Heart left ventricle (tissue), 16 donors: ENCODE measurements at regions not wholly inside any gene's neighbourhood (a gene's known extent, or its start where the extent isn't known, plus 50 kb on each side); places are given as distances from the start of the nearest gene placed in this dataset.

ENCODE experiments used
- ATAC-seq, 4 donors: fragments of 200-7000 bp; cut with Tn5 transposase; one replicate each; pipeline ENCODE4 v1.9.1; 2020 to 2022; ENCODE audit warnings: moderate library complexity in 4 of 4, mild to moderate bottlenecking in 3 of 4, moderate number of reproducible peaks in 1 of 4
- DNase-seq, 5 donors: peaks; one replicate each; pipeline ENCODE4 v3.0.0-alpha.2; 2020
- H3K27ac ChIP-seq, 12 donors: fragments of 200-600 bp; sonication (generic) in 4 of 12; one replicate each; pipeline versions ENCODE4 v1.5.0 to v1.8.0; 2016 to 2022; ENCODE audit warnings: mild to moderate bottlenecking in 2 of 12
- H3K27me3 ChIP-seq, 9 donors: fragments of 200-600 bp; sonication (generic) in 2 of 9; one replicate each; pipeline versions ENCODE4 v1.5.1 to v1.8.0; 2016 to 2022; ENCODE audit warnings: mild to moderate bottlenecking in 3 of 9
- H3K36me3 ChIP-seq, 9 donors: fragments of 200-600 bp; sonication (generic) in 2 of 9; one replicate each; pipeline versions ENCODE4 v1.5.0 to v1.8.0; 2018 to 2022; ENCODE audit warnings: mild to moderate bottlenecking in 2 of 9
- H3K4me1 ChIP-seq, 12 donors: fragments of 200-600 bp; sonication (generic) in 4 of 12; one replicate each; pipeline versions ENCODE4 v1.5.0 to v1.8.0; 2016 to 2022; ENCODE audit warnings: mild to moderate bottlenecking in 3 of 12
- H3K4me3 ChIP-seq, 12 donors: fragments of 200-600 bp; sonication (generic) in 4 of 12; one replicate each; pipeline versions ENCODE4 v1.5.0 to v1.8.0; 2017 to 2022; ENCODE audit warnings: mild to moderate bottlenecking in 9 of 12, moderate library complexity in 4 of 12
- H3K9me3 ChIP-seq, 12 donors: fragments of 200-600 bp; sonication (generic) in 4 of 12; one replicate each; pipeline versions ENCODE4 v1.5.0 to v1.8.0; 2016 to 2022; ENCODE audit warnings: mild to moderate bottlenecking in 1 of 12
- POLR2A ChIP-seq, 2 donors: fragments of 450-650 bp; IDR thresholded peaks; one replicate each; pipeline ENCODE4 v1.6.1; 2017; ENCODE audit warnings: antibody characterized with exemption in 2 of 2, mild to moderate bottlenecking in 2 of 2, moderate library complexity in 2 of 2
- WGBS, 4 donors: extraction: QIAGEN DNeasy Blood & Tissue Kit in 2 of 4; methylation state at CpG; one replicate each; pipeline versions ENCODE4 v1.1.5 to v1.1.7; 2013 to 2018; 5-methylcytosine and 5-hydroxymethylcytosine counted together
- intact Hi-C, 10 donors: fragments of 100-400 bp; cut with DNase I; formaldehyde crosslinking; loops; one replicate each; pipeline versions ENCODE4 v1.11.1 to v1.14.2; 2022
- TF ChIP-seq, protein P1 (sequence below), 12 donors: fragments of 200-600 bp; sonication (generic) in 4 of 12; IDR thresholded peaks; one replicate each; pipeline versions ENCODE4 v1.5.0 to v1.8.0; 2018 to 2022; ENCODE audit warnings: antibody characterized with exemption in 12 of 12, mild to moderate bottlenecking in 5 of 12
- donor health status: ischemic (EF 13 %, LVEDD 7.1; RV severe dilation, severe dysfunction).
- donor health status: healthy with polysubstance abuse.
- donor health status: DM: no; HTN: yes; CAD: no.
- donor health status: DM: no; HTN: no; CAD: no.
- donor health status: ischemic (EF 25% LVEDD 6.9; RV normal size, moderate dysfunction).
- donor health status: ischemic (EF 25% LVEDD 5.7; RV mildly dilated, moderate dysfunction).
- donor health status: healthy.
- donor health status: DM: yes; HTN: yes; CAD: no.
- donor health status: ischemic (EF 35%, LVEDD 5.7; RV mildly dilated, moderate dysfunction).
- donor health status: nonischemic (EF 11% LVEDD 7.7; RV severe dilation, severe dysfunction).
- donor health status: DM: yes; HTN: yes; CAD: no.
- donor health status: PGD.
- donor health status: ischemic (EF 29% LVEDD 5.4; RV normal size, mild dysfunction).
- donor health status: nonischemic (EF 23%, LVEDD 6.1; RV moderate dilation, normal function).

- no peak overlapping the region for H3K27ac ChIP-seq
- intact Hi-C loops: no loop called here
- no peaks in the 10 kb centered on the region for H3K36me3 ChIP-seq
- WGBS, 4 donors: 0 to 94% (median 48%) methylated on average over 2 of the region's 2 CpGs
- TF ChIP-seq, protein P1, sequence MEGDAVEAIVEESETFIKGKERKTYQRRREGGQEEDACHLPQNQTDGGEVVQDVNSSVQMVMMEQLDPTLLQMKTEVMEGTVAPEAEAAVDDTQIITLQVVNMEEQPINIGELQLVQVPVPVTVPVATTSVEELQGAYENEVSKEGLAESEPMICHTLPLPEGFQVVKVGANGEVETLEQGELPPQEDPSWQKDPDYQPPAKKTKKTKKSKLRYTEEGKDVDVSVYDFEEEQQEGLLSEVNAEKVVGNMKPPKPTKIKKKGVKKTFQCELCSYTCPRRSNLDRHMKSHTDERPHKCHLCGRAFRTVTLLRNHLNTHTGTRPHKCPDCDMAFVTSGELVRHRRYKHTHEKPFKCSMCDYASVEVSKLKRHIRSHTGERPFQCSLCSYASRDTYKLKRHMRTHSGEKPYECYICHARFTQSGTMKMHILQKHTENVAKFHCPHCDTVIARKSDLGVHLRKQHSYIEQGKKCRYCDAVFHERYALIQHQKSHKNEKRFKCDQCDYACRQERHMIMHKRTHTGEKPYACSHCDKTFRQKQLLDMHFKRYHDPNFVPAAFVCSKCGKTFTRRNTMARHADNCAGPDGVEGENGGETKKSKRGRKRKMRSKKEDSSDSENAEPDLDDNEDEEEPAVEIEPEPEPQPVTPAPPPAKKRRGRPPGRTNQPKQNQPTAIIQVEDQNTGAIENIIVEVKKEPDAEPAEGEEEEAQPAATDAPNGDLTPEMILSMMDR (IDR thresholded peaks at IDR 0.05): no peak
- no peak for TF ChIP-seq POLR2A (IDR thresholded peaks at IDR 0.05)
- peaks cover 0 to 41% (median 6%) of the 10 kb centered on the region in 12 donors for H3K9me3 ChIP-seq
- DNase-seq: no peak
- no peak for ATAC-seq
- H3K4me1 ChIP-seq: no peaks in the 10 kb centered on the region
- H3K4me3 ChIP-seq: no peak overlapping the region
- no peaks in the 10 kb centered on the region for H3K27me3 ChIP-seq
These were observed 273.8 kb upstream of the TARS1 start for GRCh38 chr5:33166948-33167347.

- H3K27ac ChIP-seq: no peak overlapping the region
- WGBS, 4 donors: 58 to 82% (median 73%) methylated on average over 1 of the region's 1 CpG
- no peaks in the 10 kb centered on the region for H3K27me3 ChIP-seq
- H3K4me3 ChIP-seq: no peak overlapping the region
- H3K36me3 ChIP-seq: no peaks in the 10 kb centered on the region
- ATAC-seq: no peak
- H3K9me3 ChIP-seq: peaks cover 0 to 41% (median 6%) of the 10 kb centered on the region in 12 donors
- no peaks in the 10 kb centered on the region for H3K4me1 ChIP-seq
- no peak for DNase-seq
- intact Hi-C loops: no loop called here
- TF ChIP-seq, protein P1 (IDR thresholded peaks at IDR 0.05): no peak
- TF ChIP-seq POLR2A (IDR thresholded peaks at IDR 0.05): no peak
These were observed 273.2 kb upstream of the TARS1 start for GRCh38 chr5:33167541-33167940.

GRCh38 chr5:33170411-33170810 is 270.4 kb upstream of the TARS1 start:
- intact Hi-C loops: loop anchor here in 1 of 10 donors (10.0 kb wide), 1 partner anchor 466 kb away; no protein-coding TSS in a partner anchor
- 44 to 98% (median 91%) methylated on average over 1 of the region's 1 CpG for WGBS, 4 donors

GRCh38 chr5:33174383-33174782 is 266.4 kb upstream of the TARS1 start:
- intact Hi-C loops: loop anchor here in 1 of 10 donors (10.0 kb wide), 1 partner anchor 470 kb away; no protein-coding TSS in a partner anchor

More at GRCh38 chr5:33170411-33170810, 270.4 kb upstream of the TARS1 start:
- TF ChIP-seq, protein P1 (IDR thresholded peaks at IDR 0.05): no peak
- TF ChIP-seq POLR2A (IDR thresholded peaks at IDR 0.05): no peak
- no peak for ATAC-seq
- Histone ChIP-seq H3K4me3 (no peak overlapping the region), H3K27me3 (no peaks in the 10 kb centered on the region), H3K36me3 (no peaks in the 10 kb centered on the region), H3K9me3 (peaks cover 0 to 23% (median 4%) of the 10 kb centered on the region in 12 donors), H3K4me1 (no peaks in the 10 kb centered on the region), H3K27ac (no peak overlapping the region)
- DNase-seq: no peak

More at GRCh38 chr5:33174383-33174782, 266.4 kb upstream of the TARS1 start:
- Histone ChIP-seq H3K27ac (no peak overlapping the region), H3K9me3 (peaks cover 0 to 19% (median 4%) of the 10 kb centered on the region in 12 donors), H3K4me3 (no peak overlapping the region), H3K36me3 (no peaks in the 10 kb centered on the region), H3K4me1 (no peaks in the 10 kb centered on the region), H3K27me3 (no peaks in the 10 kb centered on the region)
- no peak for ATAC-seq
- 80 to 82% (median 81%) methylated on average over 5 of the region's 5 CpGs for WGBS, 4 donors
- TF ChIP-seq, protein P1 (IDR thresholded peaks at IDR 0.05): no peak
- DNase-seq: no peak
